CD4-positive, alpha-beta memory T cell (primary cell): ENCODE measurements at regions not wholly inside any gene's neighbourhood (a gene's known extent, or its start where the extent isn't known, plus 50 kb on each side); places are given as distances from the start of the nearest gene placed in this dataset.

Source experiments
- CTCF ChIA-PET: fragments of 350-600 bp; sonication (Branson Sonifier 250); formaldehyde crosslinking; loops from one replicate; lab custom pipeline; 2021; ENCODE audit warnings: inconsistent platforms; ENCODE audit not compliant: partially characterized antibody; lab: Charles Lee
- POLR2A ChIA-PET: fragments of 350-600 bp; sonication (Branson Sonifier 250); formaldehyde crosslinking; loops from one replicate; lab custom pipeline; 2021; ENCODE audit not compliant: partially characterized antibody; lab: Charles Lee
- DNase-seq, 5 donors: peaks; one replicate each; pipeline versions ENCODE4 v3.0.0 to v3.0.0-alpha.2; 2020 to 2022; ENCODE audit warnings: mixed read lengths in 1 of 5
- H3K27ac ChIP-seq: one replicate; pipeline ENCODE4 v1.7.0; 2013; ENCODE audit warnings: low read depth, low read length
- H3K27me3 ChIP-seq: 2 replicates; pipeline ENCODE4 v1.7.0; 2013; ENCODE audit warnings: mild to moderate bottlenecking, low read length, moderate library complexity; ENCODE audit not compliant: insufficient read depth
- H3K36me3 ChIP-seq: 2 replicates; pipeline ENCODE4 v1.7.0; 2013; ENCODE audit warnings: mild to moderate bottlenecking, low read length, moderate library complexity; ENCODE audit not compliant: insufficient read depth
- H3K4me1 ChIP-seq: 2 replicates; pipeline ENCODE4 v1.7.0; 2013; ENCODE audit warnings: mild to moderate bottlenecking, low read length, moderate library complexity; ENCODE audit not compliant: insufficient read depth
- H3K4me3 ChIP-seq, 2 donors: one replicate each; pipeline ENCODE4 v1.7.0; 2013; ENCODE audit warnings: low read length in 2 of 2, mild to moderate bottlenecking in 1 of 2
- H3K9me3 ChIP-seq, 2 donors: one replicate each; pipeline ENCODE4 v1.7.0; 2013; ENCODE audit warnings: low read length in 2 of 2, control low read depth in 1 of 2; ENCODE audit not compliant: control insufficient read depth in 1 of 2
- H3K27ac Mint-ChIP-seq, 7 donors: one replicate each; pipeline ENCODE4 v1.8.0; 2020 to 2021; ENCODE audit warnings: mixed read lengths in 7 of 7, mild to moderate bottlenecking in 6 of 7, inconsistent platforms in 3 of 7, moderate library complexity in 3 of 7
- H3K27me3 Mint-ChIP-seq, 2 donors: one replicate each; pipeline ENCODE4 v1.8.0; 2020 to 2021; ENCODE audit warnings: mixed read lengths in 2 of 2
- H3K36me3 Mint-ChIP-seq, 2 donors: one replicate each; pipeline ENCODE4 v1.8.0; 2020 to 2021; ENCODE audit warnings: mixed read lengths in 2 of 2, inconsistent platforms in 1 of 2, mild to moderate bottlenecking in 1 of 2
- H3K4me1 Mint-ChIP-seq, 4 donors: one replicate each; pipeline ENCODE4 v1.8.0; 2020 to 2021; ENCODE audit warnings: mixed read lengths in 4 of 4, mild to moderate bottlenecking in 1 of 4
- H3K4me3 Mint-ChIP-seq, 8 donors: one replicate each; pipeline ENCODE4 v1.8.0; 2020 to 2021; ENCODE audit warnings: mixed read lengths in 8 of 8, mild to moderate bottlenecking in 7 of 8, moderate library complexity in 6 of 8, inconsistent platforms in 3 of 8
- H3K9me3 Mint-ChIP-seq, 8 donors: one replicate each; pipeline ENCODE4 v1.8.0; 2020 to 2021; ENCODE audit warnings: mixed read lengths in 8 of 8, mild to moderate bottlenecking in 5 of 8, inconsistent platforms in 3 of 8, moderate library complexity in 1 of 8
- intact Hi-C: fragments of 100-400 bp; cut with micrococcal nuclease; formaldehyde crosslinking; loops from one replicate; pipeline ENCODE4 v1.15.1; 2023

- Mint-ChIP-seq H3K36me3 (no peaks in the 10 kb centered on the region), H3K4me3 (no peak overlapping the region), H3K9me3 (peaks cover 0 to 19% (median 2%) of the 10 kb centered on the region in 8 donors), H3K27me3 (no peaks in the 10 kb centered on the region), H3K4me1 (no peaks in the 10 kb centered on the region), H3K27ac (no peak overlapping the region)
- Histone ChIP-seq H3K36me3 (no peaks in the 10 kb centered on the region), H3K4me1 (no peaks in the 10 kb centered on the region), H3K27me3 (no peaks in the 10 kb centered on the region), H3K4me3 (no peak overlapping the region), H3K9me3 (no peaks in the 10 kb centered on the region), H3K27ac (no peak overlapping the region)
- CTCF ChIA-PET, result no interaction called here
- no peak for DNase-seq
- POLR2A ChIA-PET, result no interaction called here
- intact Hi-C loops, result no loop called here
Measured at GRCh38 chr4:22233230-22233629, 282.6 kb downstream of the ADGRA3 start.

- Histone ChIP-seq H3K27me3 (no peaks in the 10 kb centered on the region), H3K4me1 (no peaks in the 10 kb centered on the region), H3K36me3 (no peaks in the 10 kb centered on the region), H3K9me3 (no peaks in the 10 kb centered on the region), H3K4me3 (no peak overlapping the region), H3K27ac (no peak overlapping the region)
- H3K4me1 Mint-ChIP-seq, result no peaks in the 10 kb centered on the region
- POLR2A ChIA-PET, result no interaction called here
- H3K27ac Mint-ChIP-seq, result no peak overlapping the region
- DNase-seq, result no peak
- H3K27me3 Mint-ChIP-seq, result no peaks in the 10 kb centered on the region
- CTCF ChIA-PET, result no interaction called here
- intact Hi-C loops, result no loop called here
- H3K4me3 Mint-ChIP-seq, result no peak overlapping the region
- peaks cover 0 to 20% (median 7%) of the 10 kb centered on the region in 8 donors for H3K9me3 Mint-ChIP-seq
- H3K36me3 Mint-ChIP-seq, result no peaks in the 10 kb centered on the region
Measured at GRCh38 chr4:22220965-22221364, 272.4 kb upstream of the KCNIP4 start.

- Histone ChIP-seq H3K9me3 (no peaks in the 10 kb centered on the region), H3K4me3 (no peak overlapping the region), H3K27ac (no peak overlapping the region), H3K4me1 (no peaks in the 10 kb centered on the region), H3K36me3 (no peaks in the 10 kb centered on the region), H3K27me3 (no peaks in the 10 kb centered on the region)
- CTCF ChIA-PET, result no interaction called here
- H3K4me1 Mint-ChIP-seq, result no peaks in the 10 kb centered on the region
- no peak overlapping the region for H3K4me3 Mint-ChIP-seq
- POLR2A ChIA-PET, result no interaction called here
- no peak for DNase-seq
- no peaks in the 10 kb centered on the region for H3K36me3 Mint-ChIP-seq
- no peak overlapping the region for H3K27ac Mint-ChIP-seq
- peaks cover 0 to 6% (median 3%) of the 10 kb centered on the region in 8 donors for H3K9me3 Mint-ChIP-seq
- H3K27me3 Mint-ChIP-seq, result no peaks in the 10 kb centered on the region
- intact Hi-C loops, result no loop called here
Measured at GRCh38 chr4:22217480-22217879, 268.9 kb upstream of the KCNIP4 start.

GRCh38 chr4:22216278-22216677 is 267.7 kb upstream of the KCNIP4 start:
- Mint-ChIP-seq H3K27me3 (no peaks in the 10 kb centered on the region), H3K4me1 (no peaks in the 10 kb centered on the region), H3K9me3 (peaks cover 0 to 11% (median 3%) of the 10 kb centered on the region in 8 donors), H3K4me3 (no peak overlapping the region), H3K27ac (no peak overlapping the region), H3K36me3 (no peaks in the 10 kb centered on the region)
- intact Hi-C loops, result no loop called here
- CTCF ChIA-PET, result no interaction called here
- no peak for DNase-seq
- Histone ChIP-seq H3K36me3 (no peaks in the 10 kb centered on the region), H3K4me1 (no peaks in the 10 kb centered on the region), H3K4me3 (no peak overlapping the region), H3K27me3 (no peaks in the 10 kb centered on the region), H3K9me3 (no peaks in the 10 kb centered on the region), H3K27ac (no peak overlapping the region)
- POLR2A ChIA-PET, result no interaction called here

GRCh38 chr4:22215084-22215483 is 266.5 kb upstream of the KCNIP4 start:
- H3K36me3 Mint-ChIP-seq, result no peaks in the 10 kb centered on the region
- no peak overlapping the region for H3K4me3 Mint-ChIP-seq
- no peaks in the 10 kb centered on the region for H3K36me3 ChIP-seq
- H3K27me3 ChIP-seq, result no peaks in the 10 kb centered on the region
- no peaks in the 10 kb centered on the region for H3K4me1 Mint-ChIP-seq
- H3K27ac Mint-ChIP-seq, result no peak overlapping the region
- CTCF ChIA-PET, result no interaction called here
- peaks cover 0 to 15% (median 5%) of the 10 kb centered on the region in 8 donors for H3K9me3 Mint-ChIP-seq
- no peak overlapping the region for H3K27ac ChIP-seq
- intact Hi-C loops, result no loop called here
- POLR2A ChIA-PET, result no interaction called here
- H3K27me3 Mint-ChIP-seq, result no peaks in the 10 kb centered on the region
- no peak for DNase-seq
- H3K4me1 ChIP-seq, result no peaks in the 10 kb centered on the region
- H3K9me3 ChIP-seq, result no peaks in the 10 kb centered on the region
- H3K4me3 ChIP-seq, result no peak overlapping the region

- no peaks in the 10 kb centered on the region for H3K9me3 ChIP-seq
- H3K27ac ChIP-seq, result no peak overlapping the region
- intact Hi-C loops, result no loop called here
- no peak for DNase-seq
- Mint-ChIP-seq H3K27ac (no peak overlapping the region), H3K9me3 (peaks cover 0 to 6% (median 0%) of the 10 kb centered on the region in 8 donors), H3K27me3 (no peaks in the 10 kb centered on the region), H3K36me3 (no peaks in the 10 kb centered on the region), H3K4me3 (no peak overlapping the region), H3K4me1 (no peaks in the 10 kb centered on the region)
- H3K4me3 ChIP-seq, result no peak overlapping the region
- ChIA-PET CTCF (no interaction called here), POLR2A (no interaction called here)
- no peaks in the 10 kb centered on the region for H3K27me3 ChIP-seq
- H3K4me1 ChIP-seq, result no peaks in the 10 kb centered on the region
- H3K36me3 ChIP-seq, result no peaks in the 10 kb centered on the region
Measured at GRCh38 chr4:22203711-22204011, 255.1 kb upstream of the KCNIP4 start.

- DNase-seq, result no peak
- ChIA-PET CTCF (no interaction called here), POLR2A (no interaction called here)
- intact Hi-C loops, result no loop called here
- Histone ChIP-seq H3K27ac (no peak overlapping the region), H3K36me3 (no peaks in the 10 kb centered on the region), H3K4me3 (no peak overlapping the region), H3K27me3 (no peaks in the 10 kb centered on the region), H3K9me3 (no peaks in the 10 kb centered on the region), H3K4me1 (no peaks in the 10 kb centered on the region)
- Mint-ChIP-seq H3K27me3 (no peaks in the 10 kb centered on the region), H3K36me3 (no peaks in the 10 kb centered on the region), H3K9me3 (peaks cover 0 to 6% (median 0%) of the 10 kb centered on the region in 8 donors), H3K4me3 (no peak overlapping the region), H3K4me1 (no peaks in the 10 kb centered on the region), H3K27ac (no peak overlapping the region)
Measured at GRCh38 chr4:22202975-22203710, 254.6 kb upstream of the KCNIP4 start.
